GM21360 (cell line): ENCODE measurements at regions not wholly inside any gene's neighbourhood (a gene's known extent, or its start where the extent isn't known, plus 50 kb on each side); places are given as distances from the start of the nearest gene placed in this dataset.

Experiments used
- ATAC-seq: cut with Tn5 transposase; IDR thresholded peaks from one replicate; pipeline ENCODE4 v1.9.1; 2021; ENCODE audit warnings: mild to moderate bottlenecking, moderate library complexity; ENCODE audit not compliant: unreplicated experiment

- ATAC-seq, result no peak
Measured at GRCh38 chr2:236405357-236405756, 141.2 kb upstream of the ASB18 start.

GRCh38 chr2:236408090-236408489 is 143.9 kb upstream of the ASB18 start:
- no peak for ATAC-seq

- ATAC-seq, result no peak
Measured at GRCh38 chr2:236408786-236409185, 144.6 kb upstream of the ASB18 start.

GRCh38 chr2:236415684-236416444 is 151.7 kb upstream of the ASB18 start:
- no peak for ATAC-seq

GRCh38 chr2:236417150-236417549 is 152.5 kb upstream of the ACKR3 start:
- no peak for ATAC-seq

- ATAC-seq, result no peak
Measured at GRCh38 chr2:236430584-236430983, 139.0 kb upstream of the ACKR3 start.

GRCh38 chr2:236434593-236434992 is 135.0 kb upstream of the ACKR3 start:
- ATAC-seq, result no peak

- no peak for ATAC-seq
Measured at GRCh38 chr2:236440110-236440881, 129.3 kb upstream of the ACKR3 start.

GRCh38 chr2:236444187-236444586 is 125.4 kb upstream of the ACKR3 start:
- ATAC-seq, result no peak

GRCh38 chr2:236445678-236446077 is 123.9 kb upstream of the ACKR3 start:
- no peak for ATAC-seq

GRCh38 chr2:236446521-236446920 is 123.1 kb upstream of the ACKR3 start:
- no peak for ATAC-seq

GRCh38 chr2:236449167-236449761 is 120.4 kb upstream of the ACKR3 start:
- ATAC-seq, result no peak

- ATAC-seq, result no peak
Measured at GRCh38 chr2:236452238-236452637, 117.4 kb upstream of the ACKR3 start.

GRCh38 chr2:236454076-236454475 is 115.5 kb upstream of the ACKR3 start:
- no peak for ATAC-seq

- no peak for ATAC-seq
Measured at GRCh38 chr2:236459393-236459792, 110.2 kb upstream of the ACKR3 start.

- no peak for ATAC-seq
Measured at GRCh38 chr2:236464140-236464539, 105.5 kb upstream of the ACKR3 start.

GRCh38 chr2:236472720-236473495 is 96.7 kb upstream of the ACKR3 start:
- ATAC-seq, result no peak

- no peak for ATAC-seq
Measured at GRCh38 chr2:236473691-236474090, 95.9 kb upstream of the ACKR3 start.

GRCh38 chr2:236479814-236480213 is 89.8 kb upstream of the ACKR3 start:
- no peak for ATAC-seq

GRCh38 chr2:236483102-236483501 is 86.5 kb upstream of the ACKR3 start:
- no peak for ATAC-seq

- no peak for ATAC-seq
Measured at GRCh38 chr2:236485519-236485918, 84.1 kb upstream of the ACKR3 start.
